NT2/D1 (cell line): ENCODE measurements at regions not wholly inside any gene's neighbourhood (a gene's known extent, or its start where the extent isn't known, plus 50 kb on each side); places are given as distances from the start of the nearest gene placed in this dataset.

Source experiments
- SUZ12 ChIP-seq: IDR thresholded peaks from 2 replicates; pipeline ENCODE4 v1.6.1; 2011; ENCODE audit not compliant: insufficient read length, insufficient read depth; ENCODE audit errors: extremely low read depth
- YY1 ChIP-seq: IDR thresholded peaks from 2 replicates; pipeline ENCODE4 v1.6.1; 2011; ENCODE audit not compliant: insufficient read length, insufficient read depth

- TF ChIP-seq YY1 (no peak), SUZ12 (no peak)
Observed at GRCh38 chr7:136067277-136067676, 90.1 kb upstream of the MTPN start.
